Astrocyte of the spinal cord (primary cell): ENCODE measurements at regions not wholly inside any gene's neighbourhood (a gene's known extent, or its start where the extent isn't known, plus 50 kb on each side); places are given as distances from the start of the nearest gene placed in this dataset.

ENCODE experiments used
- DNase-seq: peaks from one replicate; pipeline ENCODE4 v3.0.0; 2011; ENCODE audit warnings: low read depth, low spot score
- H3K4me3 ChIP-seq: 2 replicates; pipeline ENCODE4 v1.5.1; 2011; ENCODE audit warnings: low read depth, mild to moderate bottlenecking, low read length, moderate library complexity
- CTCF ChIP-seq: IDR thresholded peaks from 2 replicates; pipeline ENCODE4 v1.5.1; 2012; ENCODE audit warnings: low read depth, mild to moderate bottlenecking, low read length, inconsistent platforms
- in situ Hi-C: cut with HindIII; loops from 2 replicates; pipeline ENCODE4 v1.10.0; 2017; ENCODE audit warnings: low sequenced_read_pairs

GRCh38 chr11:106421676-106422292, 344.3 kb downstream of the AASDHPPT start:
- DNase-seq = no peak
- H3K4me3 ChIP-seq = no peak overlapping the region
- TF ChIP-seq CTCF = no peak
- in situ Hi-C loops = no loop called here

GRCh38 chr11:106422583-106422982, 345.1 kb downstream of the AASDHPPT start:
- in situ Hi-C loops = no loop called here
- no peak for TF ChIP-seq CTCF
- no peak overlapping the region for H3K4me3 ChIP-seq
- DNase-seq = no peak

GRCh38 chr11:106424111-106424510, 346.6 kb downstream of the AASDHPPT start:
- peak; percentile 71 for DNase-seq
- in situ Hi-C loops = no loop called here
- no peak overlapping the region for H3K4me3 ChIP-seq
- no peak for TF ChIP-seq CTCF

GRCh38 chr11:106425819-106426218, 348.4 kb downstream of the AASDHPPT start:
- no peak for TF ChIP-seq CTCF
- no peak overlapping the region for H3K4me3 ChIP-seq
- in situ Hi-C loops = no loop called here
- no peak for DNase-seq

- no peak overlapping the region for H3K4me3 ChIP-seq
- DNase-seq = no peak
- in situ Hi-C loops = no loop called here
- no peak for TF ChIP-seq CTCF
These were observed 349.2 kb downstream of the AASDHPPT start for GRCh38 chr11:106426696-106427095.

- DNase-seq = no peak
- no peak overlapping the region for H3K4me3 ChIP-seq
- in situ Hi-C loops = no loop called here
- TF ChIP-seq CTCF = no peak
These were observed 350.3 kb downstream of the AASDHPPT start for GRCh38 chr11:106427736-106428135.
